Neural cell (in vitro differentiated cells): ENCODE measurements at regions not wholly inside any gene's neighbourhood (a gene's known extent, or its start where the extent isn't known, plus 50 kb on each side); places are given as distances from the start of the nearest gene placed in this dataset.

ENCODE experiments used
- SMC3 ChIP-seq: fragments of 450-650 bp; conservative IDR thresholded peaks from 2 replicates; pipeline ENCODE4 v1.6.1; 2014; ENCODE audit warnings: antibody characterized with exemption, mild to moderate bottlenecking, moderate library complexity; ENCODE audit not compliant: poor library complexity
- TAF1 ChIP-seq: IDR thresholded peaks from 2 replicates; pipeline ENCODE4 v1.6.1; 2012; ENCODE audit warnings: low read depth
- TF ChIP-seq, protein P1 (sequence below): fragments of 450-650 bp; IDR thresholded peaks from 2 replicates; pipeline ENCODE4 v1.5.1; 2014; ENCODE audit warnings: antibody characterized with exemption, mild to moderate bottlenecking, moderate library complexity; ENCODE audit not compliant: poor library complexity, severe bottlenecking

DNA sequence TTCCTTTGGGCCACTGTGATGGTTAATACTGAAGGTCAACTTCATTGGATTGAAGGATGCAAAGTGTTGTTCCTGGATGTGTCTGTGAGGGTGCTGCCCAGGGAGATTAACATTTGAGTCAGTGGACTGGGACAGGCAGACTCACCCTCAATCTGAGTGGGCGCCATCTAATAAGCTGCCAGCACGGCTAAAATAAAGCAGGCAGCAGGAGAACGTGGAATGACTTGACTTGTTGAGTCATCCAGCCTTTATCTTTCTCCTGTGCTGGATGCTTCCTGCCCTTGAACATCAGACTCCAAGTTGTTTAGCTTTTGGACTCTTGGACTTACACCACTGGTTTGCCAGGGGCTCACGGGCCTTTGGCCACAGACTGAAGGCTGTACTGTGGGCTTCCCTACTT, 1046.9 kb downstream of the TYW1 start:
- TF ChIP-seq, protein P1, sequence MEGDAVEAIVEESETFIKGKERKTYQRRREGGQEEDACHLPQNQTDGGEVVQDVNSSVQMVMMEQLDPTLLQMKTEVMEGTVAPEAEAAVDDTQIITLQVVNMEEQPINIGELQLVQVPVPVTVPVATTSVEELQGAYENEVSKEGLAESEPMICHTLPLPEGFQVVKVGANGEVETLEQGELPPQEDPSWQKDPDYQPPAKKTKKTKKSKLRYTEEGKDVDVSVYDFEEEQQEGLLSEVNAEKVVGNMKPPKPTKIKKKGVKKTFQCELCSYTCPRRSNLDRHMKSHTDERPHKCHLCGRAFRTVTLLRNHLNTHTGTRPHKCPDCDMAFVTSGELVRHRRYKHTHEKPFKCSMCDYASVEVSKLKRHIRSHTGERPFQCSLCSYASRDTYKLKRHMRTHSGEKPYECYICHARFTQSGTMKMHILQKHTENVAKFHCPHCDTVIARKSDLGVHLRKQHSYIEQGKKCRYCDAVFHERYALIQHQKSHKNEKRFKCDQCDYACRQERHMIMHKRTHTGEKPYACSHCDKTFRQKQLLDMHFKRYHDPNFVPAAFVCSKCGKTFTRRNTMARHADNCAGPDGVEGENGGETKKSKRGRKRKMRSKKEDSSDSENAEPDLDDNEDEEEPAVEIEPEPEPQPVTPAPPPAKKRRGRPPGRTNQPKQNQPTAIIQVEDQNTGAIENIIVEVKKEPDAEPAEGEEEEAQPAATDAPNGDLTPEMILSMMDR = no peak
- TF ChIP-seq TAF1 = no peak
- no peak for TF ChIP-seq SMC3
